GM19468 (cell line): ENCODE measurements at regions not wholly inside any gene's neighbourhood (a gene's known extent, or its start where the extent isn't known, plus 50 kb on each side); places are given as distances from the start of the nearest gene placed in this dataset.
A peak's percentile ranks its signal among the peaks of the same experiment; 100 is the strongest.
"Not testable (repeated sequence)": the region's sequence is repeated elsewhere in the genome, so short reads cannot be mapped to it uniquely, and the experiment has no call there.

Experiments used
- ATAC-seq: cut with Tn5 transposase; IDR thresholded peaks from one replicate; pipeline ENCODE4 v1.9.1; 2021; ENCODE audit warnings: mild to moderate bottlenecking, moderate library complexity, moderate number of reproducible peaks; ENCODE audit not compliant: unreplicated experiment; ENCODE audit errors: extremely low read depth

DNA sequence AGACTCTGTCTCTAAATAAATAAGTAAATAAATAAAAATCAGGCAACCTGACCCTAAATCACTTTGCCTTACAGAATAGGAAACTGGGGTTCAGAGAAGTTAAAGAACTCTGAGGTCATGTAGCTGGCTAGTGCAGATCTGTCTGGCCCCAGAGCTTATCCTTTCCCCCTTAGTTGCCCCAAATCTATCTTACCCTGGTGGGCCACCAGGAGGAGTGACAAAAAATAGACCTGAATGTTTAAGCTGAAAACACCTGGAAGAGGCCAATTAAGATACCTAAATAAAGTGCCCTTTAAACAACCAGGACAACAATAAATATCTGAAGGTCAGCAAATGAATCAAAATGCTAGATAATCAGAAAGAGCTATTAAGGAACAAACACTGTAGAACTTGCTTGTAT, 59.7 kb downstream of the TEX35 start:
- no peak for ATAC-seq

DNA sequence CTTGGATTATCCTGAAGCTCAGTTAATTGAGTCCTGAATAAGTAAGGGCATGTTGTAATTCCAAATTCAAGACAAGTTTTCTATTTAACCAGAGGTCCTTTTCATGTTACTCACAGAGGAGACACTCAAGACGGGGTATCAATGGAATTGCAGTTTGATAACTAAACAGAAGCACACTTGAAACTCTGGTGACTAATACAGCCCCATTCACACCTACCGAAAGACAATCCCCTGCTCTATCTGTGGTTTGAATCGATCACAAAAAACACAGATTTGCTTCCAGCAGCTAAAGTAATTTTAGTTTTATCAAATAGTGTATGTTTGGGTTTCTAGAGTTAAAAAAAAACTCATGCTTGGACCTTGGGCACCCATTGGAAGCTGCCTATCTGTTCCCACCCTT, 60.4 kb downstream of the TEX35 start:
- peak; percentile 60 for ATAC-seq

DNA sequence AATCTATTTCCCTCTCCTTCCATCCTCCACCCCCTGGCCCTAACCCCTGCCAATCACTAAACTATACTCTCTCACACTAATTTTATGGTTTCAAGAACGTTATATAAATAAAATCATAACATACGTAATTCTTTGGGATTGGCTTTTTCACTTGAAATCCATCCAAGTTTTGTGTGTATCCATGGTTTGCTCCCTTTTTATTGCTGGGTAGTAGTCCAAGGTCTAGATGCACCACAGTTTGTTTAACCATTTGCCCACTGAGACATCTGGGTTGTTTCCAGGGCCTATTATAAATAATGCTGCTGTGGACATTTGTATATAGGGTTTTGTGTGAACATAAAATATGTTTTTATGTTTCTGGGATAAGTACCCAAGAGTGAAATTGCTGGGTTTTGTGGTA, 61.4 kb downstream of the TEX35 start:
- ATAC-seq, result no peak

DNA sequence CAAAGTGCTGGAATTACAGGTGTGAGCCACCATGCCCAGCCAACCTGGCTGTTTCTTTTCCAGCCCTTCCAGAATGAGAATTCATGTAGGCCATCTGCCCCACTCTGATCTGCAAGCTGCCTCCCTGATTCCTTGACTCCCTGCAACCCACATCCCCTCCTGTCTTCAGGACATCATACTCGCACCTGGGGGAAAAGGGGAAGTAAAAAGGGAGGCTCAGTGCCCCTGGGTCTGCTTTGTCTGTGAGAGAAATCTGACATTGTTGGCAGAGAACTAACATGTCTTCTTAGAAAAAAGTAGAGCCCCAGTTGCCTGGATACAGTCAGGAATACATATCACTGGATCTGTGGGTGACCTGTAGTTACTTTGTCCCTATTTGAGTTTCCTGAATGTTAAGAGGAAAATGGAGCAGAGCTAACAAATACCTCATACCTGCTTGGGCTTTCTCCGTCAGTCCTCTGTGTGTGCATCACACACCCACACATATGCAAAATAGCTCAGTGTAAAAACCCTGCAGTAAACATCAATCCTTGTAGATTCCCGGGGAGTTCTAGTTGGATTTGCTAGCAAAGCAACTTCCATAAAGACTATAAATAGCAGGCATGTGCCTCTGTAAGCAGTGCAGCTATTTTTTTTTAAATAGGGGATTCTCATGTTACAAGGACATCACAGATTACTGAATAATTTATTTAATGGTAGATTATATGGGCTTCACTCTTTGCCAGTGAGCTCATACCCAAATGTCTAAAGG, 62.9 kb downstream of the TEX35 start:
- no peak for ATAC-seq

DNA sequence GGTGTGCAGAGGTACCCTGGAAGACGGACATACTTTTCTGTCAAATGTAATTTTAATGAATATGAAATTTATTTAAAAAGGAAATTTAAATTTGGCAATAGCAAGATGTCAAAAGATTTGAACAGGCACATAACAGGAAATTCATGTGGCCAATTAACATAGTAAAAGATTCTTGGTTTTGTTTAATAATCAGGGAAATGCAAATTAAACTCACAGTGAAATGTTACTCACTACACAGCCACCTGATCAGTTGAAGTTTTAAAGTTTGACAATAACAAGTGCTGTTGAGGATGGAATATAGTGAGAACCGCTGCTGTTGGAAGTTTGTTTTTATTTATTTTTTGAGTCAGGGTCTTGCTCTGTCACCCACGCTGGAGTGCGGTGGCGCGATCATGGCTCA, 63.9 kb downstream of the TEX35 start:
- ATAC-seq, result no peak

DNA sequence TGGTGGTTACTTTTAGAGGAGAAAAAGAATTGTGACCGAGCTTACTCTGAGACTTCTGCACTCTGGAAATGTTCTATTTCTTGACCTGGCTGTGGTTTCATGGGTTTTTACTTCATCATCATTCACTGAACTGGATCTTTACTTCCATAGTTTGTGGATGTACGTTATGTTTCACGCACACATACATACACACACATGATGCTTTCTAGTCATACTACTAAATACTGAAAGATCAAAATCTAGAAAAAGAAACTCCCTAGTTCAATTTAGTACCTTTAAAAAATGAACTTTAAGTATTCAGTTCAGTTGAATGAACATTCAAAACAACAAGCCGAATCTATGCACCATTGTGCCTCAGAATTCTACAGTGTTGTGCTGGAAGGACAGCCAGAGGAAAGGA, 65.0 kb downstream of the TEX35 start:
- no peak for ATAC-seq

DNA sequence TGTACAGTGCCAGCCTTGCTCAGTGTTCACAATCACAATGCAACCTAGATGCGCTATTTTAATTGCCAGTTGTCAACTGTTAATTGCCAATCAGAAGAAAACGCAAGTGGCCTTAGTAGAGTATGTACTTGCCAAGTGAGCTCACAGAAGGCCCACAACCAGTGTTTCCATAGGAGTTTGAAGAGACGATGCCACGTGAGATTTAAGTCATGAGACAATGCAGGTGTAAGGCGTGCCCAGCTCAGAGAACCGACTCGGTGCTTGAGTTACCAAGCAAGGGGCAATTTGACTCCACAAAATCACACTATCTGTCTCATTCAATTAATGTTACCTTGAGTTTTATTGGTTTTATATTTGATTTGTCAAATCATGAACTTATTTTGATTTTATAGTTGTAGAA, 65.6 kb downstream of the TEX35 start:
- no peak for ATAC-seq

DNA sequence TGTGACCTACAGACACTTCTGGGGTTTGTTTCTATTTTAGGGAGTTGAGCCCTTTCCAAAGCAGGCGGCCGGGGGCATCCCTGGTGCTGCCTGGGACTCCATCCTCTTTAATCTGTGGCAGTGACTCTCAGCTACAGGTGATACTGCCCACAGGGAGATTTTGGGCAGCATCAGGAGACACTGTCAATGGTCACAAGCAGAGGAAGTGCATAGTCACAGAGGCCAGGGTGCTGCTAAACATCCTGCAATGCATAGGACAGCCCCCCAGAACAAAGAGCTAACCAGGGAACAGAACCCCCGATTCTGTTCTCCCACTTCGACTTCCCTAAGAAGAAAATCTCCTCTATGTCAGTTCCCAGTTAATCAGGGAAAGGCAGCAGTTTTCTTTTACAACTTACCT, 66.2 kb downstream of the TEX35 start:
- no peak for ATAC-seq

DNA sequence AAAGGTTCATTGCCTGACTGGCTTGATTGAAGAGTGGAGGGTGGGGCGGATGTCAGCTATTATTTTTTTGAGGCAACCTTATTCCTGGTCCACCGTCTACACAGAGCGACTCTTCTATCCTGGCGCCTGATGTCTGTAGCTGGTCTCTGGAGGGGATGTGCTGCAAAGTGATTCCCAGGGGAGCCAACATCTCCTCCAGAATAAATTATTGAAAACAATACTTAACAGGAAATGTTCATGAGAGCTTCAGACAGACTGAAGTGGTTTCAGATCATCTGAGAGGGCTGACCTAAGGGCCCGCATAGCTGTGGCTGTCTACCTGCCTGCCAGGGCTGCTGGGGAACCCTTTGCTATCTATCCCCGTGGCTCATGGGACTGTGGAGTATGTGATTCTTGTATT, 66.7 kb downstream of the TEX35 start:
- no peak for ATAC-seq

DNA sequence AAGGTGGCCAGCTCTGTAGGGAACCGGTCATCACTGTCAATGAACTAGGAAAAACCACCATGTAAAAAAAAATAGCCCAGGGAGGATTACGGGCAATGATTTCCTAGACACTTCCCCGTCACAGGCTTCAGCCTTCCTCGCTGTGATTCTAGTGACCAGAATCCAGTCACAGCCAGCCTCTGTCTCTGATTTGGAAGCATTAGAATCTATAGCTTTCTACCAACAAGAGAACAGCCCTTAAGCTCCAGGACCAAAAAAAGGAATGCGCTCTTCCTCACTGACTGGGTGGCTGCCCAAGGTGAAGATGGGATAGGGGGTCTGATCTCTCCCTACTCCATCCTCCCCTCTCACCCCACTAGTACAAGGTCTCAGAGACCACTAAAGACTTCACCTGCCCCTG, 67.2 kb downstream of the TEX35 start:
- no peak for ATAC-seq

DNA sequence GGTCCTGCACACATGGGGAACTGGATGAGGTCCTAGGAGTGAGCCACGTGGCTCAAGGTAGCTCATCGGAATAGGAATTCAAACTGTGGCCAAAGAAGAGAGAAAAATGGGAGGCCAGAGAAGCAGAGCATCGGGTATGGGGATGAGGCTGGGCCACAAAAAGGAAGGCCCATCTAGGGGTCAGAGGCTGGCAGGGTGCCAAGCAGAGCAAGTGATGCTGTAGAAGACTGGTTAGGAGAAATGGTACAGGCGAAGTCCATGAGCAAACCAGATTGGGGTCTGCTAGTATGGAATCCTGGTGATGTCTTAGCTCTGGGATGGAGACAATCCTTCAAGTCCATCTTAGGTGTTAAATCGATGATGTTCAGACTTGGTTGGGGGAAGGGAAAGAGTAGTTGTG, 68.0 kb downstream of the TEX35 start:
- no peak for ATAC-seq

DNA sequence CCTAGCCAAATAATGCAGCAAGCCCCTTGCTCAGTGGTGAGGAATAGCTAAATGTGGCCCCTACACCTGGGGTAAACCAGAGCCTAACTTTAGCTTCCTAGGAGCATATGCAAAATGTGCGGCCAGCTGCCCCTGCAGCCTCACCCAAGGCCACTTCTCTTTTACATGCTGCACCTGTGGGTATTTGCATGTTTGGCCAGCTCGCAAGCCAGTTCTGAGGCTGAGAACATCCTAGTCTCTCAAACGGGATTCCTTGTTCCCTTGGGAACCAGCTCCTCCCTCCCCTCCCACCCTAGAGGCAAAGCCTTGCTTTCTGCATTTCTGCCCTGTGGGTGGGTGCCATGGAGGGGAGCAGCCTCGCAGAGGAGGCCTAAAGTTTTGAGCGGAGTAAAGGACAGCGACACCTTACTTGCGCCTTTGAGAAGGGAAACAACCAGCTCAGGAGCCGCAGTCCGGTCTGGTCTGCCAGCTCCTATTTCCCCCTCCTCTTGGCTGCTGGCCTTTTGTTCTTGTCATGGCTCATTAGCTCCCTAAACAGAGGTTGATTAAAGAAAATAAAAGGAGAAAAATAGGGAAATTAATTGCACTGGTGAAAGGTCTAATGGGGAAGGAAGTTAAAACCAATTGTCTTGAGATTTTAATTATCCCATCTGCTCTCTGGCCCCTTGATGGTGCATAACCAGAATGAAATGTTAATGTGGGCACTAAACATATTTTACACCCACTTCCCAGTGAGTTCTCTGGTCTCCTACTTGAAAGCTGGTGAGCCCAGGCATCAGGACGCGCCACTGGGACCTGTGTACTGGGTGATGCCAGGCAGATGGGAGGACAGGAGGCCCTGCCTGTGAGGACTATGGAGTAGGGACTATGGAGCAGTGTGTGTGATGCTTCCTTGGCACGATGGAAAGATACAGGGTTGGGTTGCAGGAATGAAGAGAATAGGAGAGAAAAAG, 68.7 kb downstream of the TEX35 start:
- peak; percentile 80 for ATAC-seq

DNA sequence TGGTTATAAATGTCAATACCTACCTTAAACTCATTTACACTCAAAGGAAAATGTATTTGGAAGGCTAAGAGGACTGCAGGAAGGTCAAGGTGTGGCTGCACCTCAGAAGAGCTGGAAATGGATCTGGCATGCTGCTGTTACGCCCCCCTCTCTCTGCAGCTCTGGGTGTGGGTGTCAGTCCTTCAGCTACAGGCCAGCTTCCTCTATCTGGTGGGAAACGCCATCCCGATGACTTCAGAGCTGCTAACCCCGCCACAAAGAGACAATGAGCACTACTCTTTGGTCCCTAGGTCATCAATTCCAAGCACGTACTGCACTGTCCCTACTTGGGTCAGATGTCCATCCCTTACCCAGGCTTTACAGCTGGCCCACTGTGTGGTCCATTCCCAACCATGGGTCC, 74.2 kb downstream of the TEX35 start:
- no peak for ATAC-seq

DNA sequence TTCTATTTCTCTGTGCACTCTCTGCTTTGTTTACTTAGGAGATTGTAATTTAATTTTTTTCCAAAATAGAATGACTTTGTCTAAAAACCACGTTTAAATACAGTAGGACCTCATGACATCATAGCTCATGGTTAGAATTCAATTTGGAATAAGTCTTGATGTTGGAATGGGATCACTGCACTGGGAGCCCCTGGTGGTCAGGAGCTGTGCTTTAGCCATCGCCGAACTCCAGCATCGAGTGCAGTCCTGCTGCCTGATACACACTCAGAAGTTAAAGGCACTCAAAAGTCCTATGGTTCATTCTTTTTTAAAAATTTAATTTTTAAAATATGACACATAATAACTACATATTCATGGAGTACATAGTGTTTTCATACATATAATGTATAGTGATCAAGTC, 75.1 kb downstream of the TEX35 start:
- no peak for ATAC-seq

DNA sequence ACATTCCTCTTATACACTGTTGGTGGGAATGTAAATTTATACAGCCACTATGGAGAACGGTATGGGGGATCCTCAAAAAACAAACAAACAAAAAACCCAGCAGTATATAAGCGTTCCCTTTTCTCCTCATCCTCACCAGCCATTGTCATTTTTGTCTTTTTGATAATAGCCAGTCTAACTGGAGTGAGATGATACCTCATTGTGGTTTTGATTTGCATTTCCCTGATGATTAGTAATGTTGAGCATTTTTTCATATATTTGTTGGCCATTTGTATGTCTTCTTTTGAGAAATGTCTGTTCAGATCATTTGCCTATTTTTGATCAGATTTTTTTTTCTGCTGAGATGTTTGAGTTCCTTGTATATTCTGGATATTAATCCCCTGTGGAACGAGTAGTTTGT, 76.1 kb downstream of the TEX35 start:
- not testable (repeated sequence) for ATAC-seq

DNA sequence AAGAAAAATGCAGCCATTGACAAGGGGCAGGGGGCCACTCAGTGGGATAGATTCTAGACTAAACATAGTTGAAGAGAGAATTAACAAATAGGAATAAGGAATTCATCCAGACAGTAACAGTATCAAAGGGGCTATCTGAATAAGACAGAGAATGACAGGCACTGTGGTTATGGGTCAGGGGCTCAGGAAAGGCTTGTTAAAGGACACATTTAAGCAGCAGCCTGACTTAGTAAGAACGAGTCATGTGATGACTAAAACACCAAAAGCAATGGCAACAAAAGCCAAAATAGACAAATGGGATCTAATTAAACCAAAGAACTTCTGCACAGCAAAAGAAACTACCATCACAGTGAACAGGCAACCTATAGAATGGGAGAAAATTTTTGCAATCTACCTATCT, 78.9 kb downstream of the TEX35 start:
- ATAC-seq, result not testable (repeated sequence)

DNA sequence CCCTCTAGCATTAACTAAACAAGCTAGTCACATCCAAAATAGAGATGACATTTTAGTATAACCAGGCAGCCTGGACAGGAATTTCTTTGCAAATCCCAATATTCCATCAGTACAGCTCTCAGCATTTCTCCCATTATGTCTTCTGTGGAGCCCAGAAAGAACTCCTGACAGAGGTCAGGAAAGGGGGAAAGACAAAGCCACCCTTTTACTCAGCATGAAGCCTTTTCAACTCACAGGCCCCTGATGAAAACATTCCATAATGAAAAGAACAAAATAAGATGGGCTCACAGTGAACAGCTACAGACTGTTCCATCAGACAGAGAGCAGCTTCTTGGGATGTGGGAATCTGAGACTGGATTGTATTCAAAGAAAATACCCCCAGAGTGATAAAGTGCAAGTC, 80.6 kb downstream of the TEX35 start:
- ATAC-seq, result no peak

DNA sequence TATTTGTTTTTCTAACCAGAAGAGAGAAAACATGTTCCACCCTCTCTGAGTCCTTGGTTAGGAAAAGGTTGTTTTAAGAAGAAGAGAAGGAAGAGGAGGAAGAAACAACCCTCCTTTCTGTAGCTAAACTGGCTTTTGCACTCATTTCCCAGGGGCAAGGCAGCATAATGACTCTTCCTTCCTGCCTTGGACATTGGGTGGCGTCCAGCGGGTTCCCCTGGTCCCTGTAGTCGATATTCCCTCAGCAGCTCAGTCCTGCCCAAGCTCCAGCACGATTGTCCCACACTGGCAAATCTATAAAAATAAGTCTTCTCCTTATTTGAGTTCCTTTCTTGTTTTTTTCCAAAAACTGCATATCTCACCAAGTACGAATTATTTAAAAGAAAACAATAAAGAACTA, 81.2 kb downstream of the TEX35 start:
- no peak for ATAC-seq

DNA sequence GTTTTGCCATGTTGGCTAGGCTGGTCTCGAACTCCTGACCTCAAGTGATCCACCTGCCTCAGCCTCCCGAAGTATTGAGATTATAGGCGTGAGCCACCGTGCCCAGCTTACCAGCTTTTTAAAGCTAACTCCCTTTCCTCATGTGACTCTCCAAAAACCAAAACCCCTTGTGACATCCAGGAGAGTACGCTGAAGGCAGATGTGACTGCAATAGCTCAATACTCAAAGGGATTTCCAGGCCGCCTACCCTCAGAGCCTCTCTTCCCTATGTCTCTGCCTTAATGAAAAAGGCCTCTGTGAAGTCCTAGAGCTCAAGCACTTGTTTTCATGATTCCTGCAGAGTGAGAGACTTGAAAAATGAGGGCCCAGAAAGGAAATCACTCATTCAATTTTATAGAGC, 82.6 kb downstream of the TEX35 start:
- ATAC-seq, result no peak

DNA sequence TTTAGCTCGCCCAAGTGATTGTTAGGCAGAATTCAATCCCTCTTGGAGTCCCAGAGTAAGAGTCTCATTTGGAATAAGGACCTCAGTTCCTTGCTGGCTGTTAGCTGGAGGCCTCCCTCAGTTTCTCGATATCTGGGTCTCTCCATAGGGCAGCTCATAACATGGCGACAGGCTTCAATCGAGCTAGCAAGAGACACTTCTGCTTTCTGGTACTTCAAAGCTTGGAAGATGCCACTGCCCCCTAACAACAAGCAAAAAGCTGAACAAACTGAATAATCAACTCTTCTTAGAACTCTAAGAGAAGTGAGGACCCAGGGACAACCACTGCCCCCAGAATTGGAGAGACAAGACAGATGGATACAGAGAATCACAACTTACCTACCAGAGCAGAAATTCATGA, 86.2 kb downstream of the TEX35 start:
- no peak for ATAC-seq

DNA sequence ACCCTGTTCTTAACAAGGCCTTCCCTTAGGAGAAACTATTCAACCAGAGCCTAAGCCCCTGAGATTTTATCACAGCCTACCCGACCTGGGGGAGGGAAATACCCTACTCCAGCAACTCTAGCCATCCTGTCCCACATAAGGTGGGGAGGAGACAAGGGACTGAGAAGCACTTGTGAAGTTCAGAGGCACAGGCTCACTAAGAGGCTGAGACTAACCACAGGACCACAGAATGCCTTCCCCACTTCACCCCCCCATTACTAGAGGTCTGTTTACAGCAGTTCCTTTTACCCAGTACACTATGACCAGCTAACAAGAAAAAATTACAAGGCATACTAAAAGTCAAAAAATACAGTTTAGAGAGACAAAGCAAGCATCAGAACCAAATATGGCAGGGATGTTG, 86.8 kb downstream of the TEX35 start:
- ATAC-seq, result no peak

DNA sequence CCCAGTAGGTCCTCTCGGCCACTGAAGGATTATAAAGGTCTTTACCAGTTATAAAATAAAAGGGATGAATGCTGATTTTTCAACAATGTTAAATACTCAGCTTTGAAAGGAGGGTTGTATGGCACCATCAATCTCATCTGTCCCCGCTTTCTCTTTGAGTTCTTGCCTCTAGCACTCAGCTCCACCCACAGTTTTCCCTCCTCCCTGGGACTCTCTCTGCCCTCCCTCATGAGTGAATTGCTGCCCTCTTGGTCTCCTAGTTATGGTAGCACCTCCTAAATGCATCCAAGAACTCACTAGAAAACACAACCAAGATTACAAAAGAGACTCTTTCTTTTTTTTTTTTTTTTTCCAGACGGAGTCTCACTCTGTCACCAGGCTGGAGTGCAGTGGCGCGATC, 91.0 kb downstream of the TEX35 start:
- no peak for ATAC-seq
